ENCODE measurements at regions not wholly inside any gene's neighbourhood (a gene's known extent, or its start where the extent isn't known, plus 50 kb on each side); places are given as distances from the start of the nearest gene placed in this dataset.

- TF ChIP-seq POLR2A (IDR thresholded peaks at IDR 0.05): no peak
- TF ChIP-seq, protein P1, sequence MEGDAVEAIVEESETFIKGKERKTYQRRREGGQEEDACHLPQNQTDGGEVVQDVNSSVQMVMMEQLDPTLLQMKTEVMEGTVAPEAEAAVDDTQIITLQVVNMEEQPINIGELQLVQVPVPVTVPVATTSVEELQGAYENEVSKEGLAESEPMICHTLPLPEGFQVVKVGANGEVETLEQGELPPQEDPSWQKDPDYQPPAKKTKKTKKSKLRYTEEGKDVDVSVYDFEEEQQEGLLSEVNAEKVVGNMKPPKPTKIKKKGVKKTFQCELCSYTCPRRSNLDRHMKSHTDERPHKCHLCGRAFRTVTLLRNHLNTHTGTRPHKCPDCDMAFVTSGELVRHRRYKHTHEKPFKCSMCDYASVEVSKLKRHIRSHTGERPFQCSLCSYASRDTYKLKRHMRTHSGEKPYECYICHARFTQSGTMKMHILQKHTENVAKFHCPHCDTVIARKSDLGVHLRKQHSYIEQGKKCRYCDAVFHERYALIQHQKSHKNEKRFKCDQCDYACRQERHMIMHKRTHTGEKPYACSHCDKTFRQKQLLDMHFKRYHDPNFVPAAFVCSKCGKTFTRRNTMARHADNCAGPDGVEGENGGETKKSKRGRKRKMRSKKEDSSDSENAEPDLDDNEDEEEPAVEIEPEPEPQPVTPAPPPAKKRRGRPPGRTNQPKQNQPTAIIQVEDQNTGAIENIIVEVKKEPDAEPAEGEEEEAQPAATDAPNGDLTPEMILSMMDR (IDR thresholded peaks at IDR 0.05): no peak
- TF ChIP-seq POLR2AphosphoS5 (IDR thresholded peaks at IDR 0.05): no peak
- no peak for TF ChIP-seq EP300 (IDR thresholded peaks at IDR 0.05)
These were observed 338.1 kb downstream of the SEC14L1 start for GRCh38 chr17:77478899-77479298.

All from upper lobe of left lung (tissue), 4 donors.